ENCODE measurements at regions not wholly inside any gene's neighbourhood (a gene's known extent, or its start where the extent isn't known, plus 50 kb on each side); places are given as distances from the start of the nearest gene placed in this dataset.

GRCh38 chr2:182587831-182588230 is 128.2 kb upstream of the DNAJC10 start:
- CTCF ChIA-PET = no interaction called here
- intact Hi-C loops (cut with micrococcal nuclease) = no loop called here
- POLR2A ChIA-PET = no interaction called here
- no peak overlapping the region for H3K27ac Mint-ChIP-seq
- no peak for ATAC-seq (ENCODE audit: low read depth)
- no peaks in the 10 kb centered on the region for H3K4me1 Mint-ChIP-seq
- H3K36me3 Mint-ChIP-seq (ENCODE audit: low read depth) = no peaks in the 10 kb centered on the region
- no peaks in the 10 kb centered on the region for H3K27me3 Mint-ChIP-seq
- no peak for DNase-seq
- no peaks in the 10 kb centered on the region for H3K9me3 Mint-ChIP-seq
- TF ChIP-seq CTCF (IDR thresholded peaks at IDR 0.05) = no peak
- no peak overlapping the region for H3K4me3 Mint-ChIP-seq

DNA sequence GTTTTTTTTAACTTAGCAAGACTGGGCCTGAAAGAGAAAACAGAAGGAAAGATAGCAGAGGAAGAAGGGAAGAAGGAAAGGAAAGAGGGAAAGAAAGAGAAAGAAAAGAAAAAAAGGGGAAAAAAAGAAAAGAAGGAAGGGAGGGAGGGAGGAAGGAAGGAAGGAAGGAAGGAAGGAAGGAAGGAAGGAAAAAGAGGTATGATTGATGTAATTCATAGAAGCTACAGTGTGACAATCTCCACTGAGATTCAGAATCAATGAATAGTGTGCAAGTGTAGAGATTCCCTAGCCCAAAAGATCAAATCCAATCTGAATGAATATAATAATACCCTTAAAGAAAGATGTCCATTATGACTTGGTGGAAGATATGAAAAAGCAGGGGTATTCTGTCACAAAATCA is 126.9 kb upstream of the DNAJC10 start:
- Mint-ChIP-seq H3K4me1 (no peaks in the 10 kb centered on the region), H3K9me3 (no peaks in the 10 kb centered on the region), H3K27me3 (no peaks in the 10 kb centered on the region), H3K27ac (no peak overlapping the region), H3K4me3 (no peak overlapping the region), H3K36me3 (ENCODE audit: low read depth) (no peaks in the 10 kb centered on the region)
- intact Hi-C loops (cut with micrococcal nuclease) = no loop called here
- ATAC-seq (ENCODE audit: low read depth) = no peak
- ChIA-PET POLR2A (no interaction called here), CTCF (no interaction called here)
- no peak for TF ChIP-seq CTCF (IDR thresholded peaks at IDR 0.05)
- DNase-seq = no peak

- intact Hi-C loops (cut with micrococcal nuclease) = no loop called here
- Mint-ChIP-seq H3K36me3 (ENCODE audit: low read depth) (no peaks in the 10 kb centered on the region), H3K27me3 (no peaks in the 10 kb centered on the region), H3K9me3 (no peaks in the 10 kb centered on the region), H3K4me1 (no peaks in the 10 kb centered on the region), H3K27ac (no peak overlapping the region), H3K4me3 (no peak overlapping the region)
- CTCF ChIA-PET = no interaction called here
- TF ChIP-seq CTCF (IDR thresholded peaks at IDR 0.05) = no peak
- no peak for ATAC-seq (ENCODE audit: low read depth)
- POLR2A ChIA-PET = no interaction called here
- DNase-seq = no peak
Observed at GRCh38 chr2:182591774-182592173, 124.3 kb upstream of the DNAJC10 start.

DNA sequence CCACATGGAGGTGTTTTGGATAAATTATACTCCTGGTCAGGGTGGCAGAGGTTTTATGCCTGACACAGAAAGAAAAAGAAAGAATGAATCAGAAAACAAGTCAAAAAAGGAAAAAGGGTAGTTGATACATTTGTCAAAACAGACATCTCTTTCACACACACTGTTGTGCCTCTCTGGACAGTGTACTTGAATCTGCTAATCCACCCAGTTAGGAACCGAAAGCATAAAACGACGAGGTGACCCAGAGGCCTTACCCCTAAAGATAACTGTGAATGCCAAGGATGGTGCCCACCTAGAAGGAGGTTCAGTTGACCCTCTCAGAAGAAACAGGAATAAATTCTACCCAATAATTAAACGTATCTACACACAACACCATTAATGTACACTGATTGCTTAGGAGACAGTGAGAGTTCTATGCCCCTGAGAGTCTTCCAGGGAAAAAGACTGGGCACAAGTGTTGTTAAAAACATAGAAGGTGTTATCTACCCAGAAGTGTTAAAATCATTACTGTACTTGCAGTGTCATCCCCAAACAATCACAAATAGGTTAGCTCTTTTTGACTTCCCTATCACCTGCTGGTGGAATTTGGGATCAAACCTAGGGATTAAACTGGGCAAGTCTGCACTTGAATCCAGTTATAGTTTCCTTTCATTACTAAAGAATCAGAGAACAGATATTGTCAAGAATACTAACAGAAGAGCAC is 123.2 kb upstream of the DNAJC10 start:
- ChIA-PET CTCF (no interaction called here), POLR2A (no interaction called here)
- no peaks in the 10 kb centered on the region for H3K27me3 Mint-ChIP-seq
- DNase-seq = no peak
- no peaks in the 10 kb centered on the region for H3K4me1 Mint-ChIP-seq
- H3K4me3 Mint-ChIP-seq = no peak overlapping the region
- intact Hi-C loops (cut with micrococcal nuclease) = no loop called here
- TF ChIP-seq CTCF (IDR thresholded peaks at IDR 0.05) = no peak
- no peaks in the 10 kb centered on the region for H3K9me3 Mint-ChIP-seq
- no peaks in the 10 kb centered on the region for H3K36me3 Mint-ChIP-seq (ENCODE audit: low read depth)
- no peak for ATAC-seq (ENCODE audit: low read depth)
- H3K27ac Mint-ChIP-seq = no peak overlapping the region

DNA sequence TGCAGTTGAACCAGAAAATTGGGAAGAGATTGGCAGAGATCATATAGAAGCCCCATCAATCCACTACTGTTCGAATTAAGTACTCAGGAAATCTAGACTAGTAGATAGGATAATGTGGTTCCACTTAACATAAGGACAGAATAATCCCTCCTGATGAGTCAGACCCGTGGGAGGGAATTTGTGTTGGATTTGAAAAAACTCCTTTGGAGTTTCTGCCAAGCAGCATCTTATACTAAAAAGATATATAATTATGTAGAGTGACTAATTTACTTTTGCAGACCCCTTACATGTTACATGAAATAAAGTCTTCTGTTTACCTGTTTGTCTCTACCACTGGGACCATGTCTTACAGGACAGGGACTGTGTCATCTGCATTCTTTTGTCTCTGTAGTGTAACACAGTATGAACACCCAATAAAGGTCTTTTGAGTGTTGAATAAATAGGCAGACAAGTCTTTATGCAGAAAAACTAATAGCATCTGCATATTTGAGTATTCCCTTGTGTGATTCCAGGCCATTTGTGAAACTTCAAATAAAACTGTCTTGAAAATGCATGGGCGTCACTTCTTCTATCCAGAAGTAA is 122.6 kb upstream of the DNAJC10 start:
- Mint-ChIP-seq H3K9me3 (no peaks in the 10 kb centered on the region), H3K4me1 (no peaks in the 10 kb centered on the region), H3K36me3 (ENCODE audit: low read depth) (no peaks in the 10 kb centered on the region), H3K27me3 (peaks cover under 1% of the 10 kb centered on the region), H3K27ac (no peak overlapping the region), H3K4me3 (no peak overlapping the region)
- CTCF ChIA-PET = interaction anchor here (0.5 kb wide), 1 partner anchor 531 kb away, joined by 3 read pairs; no protein-coding TSS in a partner anchor
- POLR2A ChIA-PET = no interaction called here
- TF ChIP-seq CTCF (IDR thresholded peaks at IDR 0.05) = no peak
- DNase-seq (no peak), ATAC-seq (ENCODE audit: low read depth) (no peak)
- intact Hi-C loops (cut with micrococcal nuclease) = no loop called here

Data from activated B cell treated with CpG ODN at 0.5 μM for 24 hours (primary cell).